Loucy (cell line): ENCODE measurements at regions not wholly inside any gene's neighbourhood (a gene's known extent, or its start where the extent isn't known, plus 50 kb on each side); places are given as distances from the start of the nearest gene placed in this dataset.

Source experiments
- H2AFZ ChIP-seq: fragments of 200-600 bp; sonication (generic); 2 replicates; pipeline ENCODE4 v1.6.0; 2016; ENCODE audit warnings: antibody characterized with exemption, mild to moderate bottlenecking, low read length, moderate library complexity
- H3F3A ChIP-seq: fragments of 200-600 bp; 2 replicates; pipeline ENCODE4 v1.6.0; 2016; ENCODE audit warnings: antibody characterized with exemption, low read depth, mild to moderate bottlenecking
- H3K27me3 ChIP-seq: fragments of 200-600 bp; sonication (generic); 2 replicates; pipeline ENCODE4 v1.6.1; 2014; ENCODE audit warnings: low read length, mild to moderate bottlenecking; ENCODE audit not compliant: insufficient read depth, poor library complexity, severe bottlenecking
- H3K36me3 ChIP-seq: fragments of 200-600 bp; sonication (generic); 2 replicates; pipeline ENCODE4 v1.6.1; 2016; ENCODE audit warnings: low read length; ENCODE audit not compliant: insufficient read depth
- H3K4me1 ChIP-seq: fragments of 200-600 bp; sonication (generic); 2 replicates; pipeline ENCODE4 v1.5.1; 2014; ENCODE audit warnings: low read length, mild to moderate bottlenecking; ENCODE audit not compliant: insufficient read depth, poor library complexity, severe bottlenecking
- H3K4me2 ChIP-seq: fragments of 200-600 bp; sonication (generic); 2 replicates; pipeline ENCODE4 v1.6.0; 2014; ENCODE audit warnings: antibody characterized with exemption, low read length, low read depth, mild to moderate bottlenecking; ENCODE audit not compliant: poor library complexity, severe bottlenecking
- H3K4me3 ChIP-seq: fragments of 200-600 bp; sonication (generic); 2 replicates; pipeline ENCODE4 v1.5.1; 2014; ENCODE audit warnings: low read length, mild to moderate bottlenecking, mixed read lengths; ENCODE audit not compliant: poor library complexity, severe bottlenecking
- H3K79me2 ChIP-seq: fragments of 200-600 bp; sonication (generic); 2 replicates; pipeline ENCODE4 v1.6.1; 2014; ENCODE audit warnings: low read length; ENCODE audit not compliant: insufficient read depth
- H3K9ac ChIP-seq: fragments of 200-600 bp; sonication (generic); 2 replicates; pipeline ENCODE4 v1.6.0; 2014; ENCODE audit warnings: mild to moderate bottlenecking, low read depth, low read length, moderate library complexity; ENCODE audit not compliant: poor library complexity, severe bottlenecking
- H3K9me2 ChIP-seq: fragments of 200-600 bp; sonication (generic); replicated peaks from 2 replicates; pipeline ENCODE4 v1.6.1; 2016; ENCODE audit warnings: low read depth, low read length, mixed read lengths
- H3K9me3 ChIP-seq: fragments of 200-600 bp; sonication (generic); 2 replicates; pipeline ENCODE4 v1.6.1; 2014; ENCODE audit warnings: mild to moderate bottlenecking, antibody characterized with exemption, low read length, low read depth; ENCODE audit not compliant: insufficient read depth
- H4K20me1 ChIP-seq: fragments of 200-600 bp; sonication (generic); 2 replicates; pipeline ENCODE4 v1.6.0; 2014; ENCODE audit warnings: antibody characterized with exemption, low read length, mild to moderate bottlenecking; ENCODE audit not compliant: insufficient read depth, poor library complexity, severe bottlenecking
- CTCF ChIP-seq: fragments of 200-600 bp; sonication (generic); conservative IDR thresholded peaks from 2 replicates; pipeline ENCODE4 v1.5.1; 2014; ENCODE audit warnings: mild to moderate bottlenecking, antibody characterized with exemption, low read length
- EZH2phosphoT487 ChIP-seq: fragments of 200-600 bp; IDR thresholded peaks from 2 replicates; pipeline ENCODE4 v1.6.1; 2018; ENCODE audit warnings: antibody characterized with exemption, mild to moderate bottlenecking, moderate library complexity, borderline replicate concordance

- no peaks in the 10 kb centered on the region for H3K9me2 ChIP-seq
- H3K9ac ChIP-seq: no peak overlapping the region
- no peaks in the 10 kb centered on the region for H3K36me3 ChIP-seq
- no peaks in the 10 kb centered on the region for H3K79me2 ChIP-seq
- H3F3A ChIP-seq: no peaks in the 10 kb centered on the region; the same call in 1 of the 2 replicates
- no peaks in the 10 kb centered on the region for H3K27me3 ChIP-seq
- H2AFZ ChIP-seq: no peak overlapping the region
- peaks cover 15% of the 10 kb centered on the region for H3K4me1 ChIP-seq
- no peak overlapping the region for H3K4me3 ChIP-seq
- H3K4me2 ChIP-seq: no peak overlapping the region
- no peaks in the 10 kb centered on the region for H4K20me1 ChIP-seq
- no peaks in the 10 kb centered on the region for H3K9me3 ChIP-seq
- no peak for TF ChIP-seq EZH2phosphoT487
- no peak for TF ChIP-seq CTCF
These were observed 129.3 kb upstream of the STC2 start for GRCh38 chr5:173457482-173457881.

GRCh38 chr5:173456751-173457171, 128.5 kb upstream of the STC2 start:
- no peaks in the 10 kb centered on the region for H3K9me3 ChIP-seq
- no peaks in the 10 kb centered on the region for H3K9me2 ChIP-seq
- H3K4me2 ChIP-seq: peak overlapping the region; percentile 59
- H3F3A ChIP-seq: no peaks in the 10 kb centered on the region; the same call in 1 of the 2 replicates
- H4K20me1 ChIP-seq: no peaks in the 10 kb centered on the region
- H3K36me3 ChIP-seq: no peaks in the 10 kb centered on the region
- H3K27me3 ChIP-seq: no peaks in the 10 kb centered on the region
- H3K4me3 ChIP-seq: no peak overlapping the region
- no peak overlapping the region for H2AFZ ChIP-seq
- H3K9ac ChIP-seq: no peak overlapping the region
- TF ChIP-seq EZH2phosphoT487 (no peak), CTCF (no peak)
- H3K79me2 ChIP-seq: no peaks in the 10 kb centered on the region
- H3K4me1 ChIP-seq: peaks cover 15% of the 10 kb centered on the region

- Histone ChIP-seq H3K27me3 (no peaks in the 10 kb centered on the region), H3K79me2 (no peaks in the 10 kb centered on the region), H4K20me1 (no peaks in the 10 kb centered on the region), H3K4me1 (peaks cover 15% of the 10 kb centered on the region), H3K9me3 (no peaks in the 10 kb centered on the region), H3F3A (no peaks in the 10 kb centered on the region; the same call in 1 of the 2 replicates), H3K36me3 (no peaks in the 10 kb centered on the region), H3K9ac (no peak overlapping the region), H3K4me3 (no peak overlapping the region), H3K9me2 (no peaks in the 10 kb centered on the region), H3K4me2 (peak overlapping the region; percentile 59), H2AFZ (no peak overlapping the region)
- TF ChIP-seq CTCF (no peak), EZH2phosphoT487 (no peak)
These were observed 128.0 kb upstream of the STC2 start for GRCh38 chr5:173456181-173456580.
